ENCODE measurements at regions not wholly inside any gene's neighbourhood (a gene's known extent, or its start where the extent isn't known, plus 50 kb on each side); places are given as distances from the start of the nearest gene placed in this dataset.

DNA sequence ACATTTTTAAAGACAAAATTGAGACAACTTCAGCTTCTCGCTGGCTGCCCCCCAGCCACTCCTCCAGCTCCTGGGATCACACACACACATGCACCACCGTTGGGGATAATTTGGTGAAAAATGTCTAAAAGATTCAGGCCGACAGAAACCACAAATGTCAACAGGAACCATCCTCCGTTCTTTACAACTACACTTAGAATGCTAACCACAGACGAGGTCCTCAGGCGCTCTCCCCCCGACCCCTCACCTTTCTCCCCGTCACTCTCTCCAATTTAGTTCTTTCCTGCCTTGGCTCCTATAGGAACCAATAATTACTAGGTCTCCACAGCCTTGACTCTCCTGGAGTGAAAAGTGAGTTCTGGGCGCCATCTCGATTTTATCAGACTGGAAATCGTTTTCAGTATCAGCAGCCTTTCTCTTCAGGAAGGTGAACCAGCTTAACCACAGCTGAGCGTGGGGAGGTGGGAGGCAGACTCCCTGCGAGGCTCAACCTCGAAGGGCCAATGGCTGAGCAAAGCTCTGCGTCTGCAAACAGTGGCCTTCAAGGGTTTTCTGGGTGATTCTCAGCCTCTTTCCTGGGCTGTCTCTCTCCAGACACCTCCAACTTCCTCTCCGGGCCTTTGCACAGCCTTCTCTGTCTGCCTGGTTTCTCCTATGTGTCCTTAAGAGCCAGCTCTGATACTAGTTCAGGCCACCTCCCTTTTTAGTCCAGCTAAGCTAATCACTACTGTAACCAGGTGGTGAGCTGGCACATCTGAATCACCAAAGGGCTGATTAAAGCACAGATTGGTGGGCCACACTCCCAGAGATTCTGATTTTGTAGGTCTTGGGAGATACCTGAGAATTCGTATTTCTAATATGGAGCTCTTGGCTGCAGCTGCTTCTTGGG lies 115.7 kb upstream of the COPS8 start:
- no peak for FAIRE-seq
- TF ChIP-seq POLR2A (IDR thresholded peaks at IDR 0.05; ENCODE audit: low read depth, low read length) = no peak
- no peak for DNase-seq (ENCODE audit: insufficient read length, low spot score)

DNA sequence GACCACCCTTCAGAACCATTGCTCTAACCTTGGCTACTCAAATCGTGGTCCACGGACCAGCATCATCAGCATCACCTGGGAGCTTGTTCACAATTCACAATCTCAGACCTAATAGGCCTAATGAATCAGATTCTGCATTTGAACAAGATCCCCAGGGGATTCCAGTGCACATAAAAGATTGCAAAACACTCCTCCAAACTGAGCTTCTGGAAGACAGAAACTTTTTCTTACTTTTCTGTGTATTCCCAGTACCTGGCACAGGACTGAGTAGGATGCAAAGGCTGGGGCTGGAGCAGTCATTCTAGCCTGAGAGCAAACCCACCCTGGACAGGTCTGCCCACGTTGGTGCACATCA lies 115.1 kb upstream of the COPS8 start:
- no peak for TF ChIP-seq POLR2A (IDR thresholded peaks at IDR 0.05; ENCODE audit: low read depth, low read length)
- DNase-seq (ENCODE audit: insufficient read length, low spot score) = no peak
- no peak for FAIRE-seq

DNA sequence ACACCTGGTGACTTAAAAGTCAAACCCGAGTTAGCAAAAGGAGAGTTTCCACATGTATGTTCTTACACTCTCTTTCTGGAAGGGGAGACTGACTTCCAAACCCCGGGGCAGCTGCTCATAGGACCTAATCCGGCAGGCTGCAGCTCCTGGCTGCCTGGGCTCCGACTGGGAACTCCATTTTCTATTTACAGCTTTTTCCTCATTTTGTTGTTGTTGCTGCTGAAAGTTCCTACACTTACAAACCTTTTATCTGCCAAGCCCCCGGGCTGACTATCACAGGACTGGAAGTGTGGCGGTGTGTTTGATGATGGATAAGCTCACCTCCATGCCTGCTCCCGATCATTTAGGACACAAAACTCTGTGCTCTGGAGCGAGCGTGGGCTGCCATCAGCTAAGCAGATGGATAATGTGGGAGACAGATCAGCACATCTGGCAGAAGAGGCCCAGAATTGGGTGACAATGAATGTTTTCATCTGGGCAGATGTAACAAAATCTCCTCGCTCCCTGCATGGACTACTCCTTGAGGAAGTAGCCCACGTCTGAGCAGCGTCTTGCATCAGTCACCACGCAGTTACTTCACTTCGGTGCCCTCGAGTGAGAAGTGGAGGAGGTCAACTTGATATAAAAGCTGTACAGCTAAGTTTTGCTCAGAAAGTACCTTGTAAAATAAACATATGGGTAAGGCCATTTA lies 114.4 kb upstream of the COPS8 start:
- TF ChIP-seq POLR2A (IDR thresholded peaks at IDR 0.05; ENCODE audit: low read depth, low read length) = no peak
- no peak for DNase-seq (ENCODE audit: insufficient read length, low spot score)

DNA sequence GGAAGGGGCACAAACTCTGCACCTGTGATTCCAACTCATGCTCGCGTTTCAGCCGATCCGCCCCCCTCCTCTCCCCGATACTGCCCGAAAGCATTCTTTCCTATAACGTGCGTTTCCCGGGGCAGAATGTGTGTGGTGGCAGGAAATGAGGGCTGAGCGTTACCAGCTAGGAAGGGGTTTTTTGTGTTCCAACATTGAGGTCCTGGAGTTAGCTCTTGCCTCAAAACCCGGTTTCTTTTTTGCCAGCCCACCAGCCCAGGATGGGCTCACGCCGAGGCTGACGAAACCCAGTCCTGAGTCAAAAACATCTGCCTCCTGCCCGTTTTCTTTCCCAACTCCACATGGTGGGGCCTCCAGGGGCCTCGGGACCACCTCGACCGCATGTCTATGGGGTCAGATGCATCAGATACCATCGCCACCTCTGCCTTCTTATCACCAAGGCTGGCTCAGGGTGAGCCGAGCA lies 113.7 kb upstream of the COPS8 start:
- DNase-seq (ENCODE audit: insufficient read length, low spot score) (no peak), FAIRE-seq (no peak)
- no peak for TF ChIP-seq POLR2A (IDR thresholded peaks at IDR 0.05; ENCODE audit: low read depth, low read length)

More for the DNA sequence above, 114.4 kb upstream of the COPS8 start:
- no peak for FAIRE-seq

DNA sequence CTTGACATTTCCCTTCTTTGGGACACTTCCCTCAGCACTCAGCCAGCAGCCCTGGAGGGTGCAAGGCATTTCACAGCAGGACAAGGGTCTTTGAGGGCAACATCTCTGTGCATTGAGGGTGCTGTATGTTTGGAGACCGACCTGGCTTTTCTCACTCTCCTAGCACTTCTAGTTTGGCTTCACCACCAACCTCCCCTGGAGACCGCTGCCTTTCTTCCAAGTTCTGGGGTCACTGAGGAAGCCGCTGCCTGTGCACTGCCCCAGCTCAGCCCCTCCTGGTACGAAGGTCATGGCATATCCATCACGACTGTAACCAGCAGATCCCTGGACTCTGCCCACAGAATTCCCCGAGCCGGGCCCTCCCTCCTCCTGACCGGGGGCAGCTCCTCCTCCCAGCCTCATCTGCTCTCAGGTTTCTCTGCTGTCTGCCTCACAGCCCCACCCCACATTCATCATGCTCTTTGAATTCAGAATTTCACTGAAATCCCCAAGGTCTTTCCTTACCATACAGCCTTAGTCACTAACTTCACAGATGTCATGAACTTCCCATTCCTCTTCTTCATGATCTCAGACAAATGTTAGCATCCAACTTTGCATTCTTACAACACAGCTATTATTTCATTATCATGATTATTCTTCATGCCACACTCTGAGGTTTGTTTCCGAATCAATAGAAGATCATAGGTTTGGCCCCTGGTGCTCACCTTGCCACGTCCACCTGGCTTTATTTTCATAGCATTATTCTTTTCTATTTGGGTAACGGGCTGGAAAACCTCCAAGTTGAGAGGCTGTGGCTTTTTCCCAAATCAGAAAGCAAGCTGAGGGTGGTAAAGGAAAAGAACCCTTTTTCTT lies 113.0 kb upstream of the COPS8 start:
- TF ChIP-seq POLR2A (IDR thresholded peaks at IDR 0.05; ENCODE audit: low read depth, low read length) = no peak
- no peak for FAIRE-seq
- DNase-seq (ENCODE audit: insufficient read length, low spot score) = no peak

DNA sequence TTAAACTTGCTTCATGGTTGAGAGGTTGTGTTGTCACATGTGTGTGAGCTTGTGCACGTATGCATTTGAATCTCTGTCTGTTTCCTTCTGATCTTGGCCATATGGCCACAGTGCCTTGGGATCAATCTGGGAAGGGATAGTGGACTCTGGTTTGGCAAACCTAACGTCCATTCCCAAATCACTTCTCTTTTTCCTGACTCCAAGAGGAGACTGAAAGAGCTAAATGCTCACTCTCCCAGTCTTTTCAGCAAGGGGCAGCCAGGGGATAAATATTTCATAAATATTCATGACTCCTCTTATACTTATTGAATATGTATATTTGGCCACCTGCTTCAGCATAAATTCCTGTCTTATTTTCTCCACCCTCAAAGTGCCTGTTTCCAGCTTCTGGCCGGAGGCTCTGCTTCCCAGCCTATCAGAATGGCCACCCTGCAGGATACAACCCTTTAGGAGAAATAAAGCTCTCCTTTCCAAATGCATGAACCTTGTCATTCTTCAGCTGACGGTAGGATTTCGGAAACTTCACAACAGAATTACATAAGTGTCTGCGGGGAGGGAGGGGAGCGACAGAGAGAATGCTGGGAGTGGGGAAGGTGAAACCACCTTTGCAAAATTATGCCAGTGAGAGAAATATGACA lies 112.2 kb upstream of the COPS8 start:
- FAIRE-seq (no peak), DNase-seq (ENCODE audit: insufficient read length, low spot score) (no peak)
- no peak for TF ChIP-seq POLR2A (IDR thresholded peaks at IDR 0.05; ENCODE audit: low read depth, low read length)

DNA sequence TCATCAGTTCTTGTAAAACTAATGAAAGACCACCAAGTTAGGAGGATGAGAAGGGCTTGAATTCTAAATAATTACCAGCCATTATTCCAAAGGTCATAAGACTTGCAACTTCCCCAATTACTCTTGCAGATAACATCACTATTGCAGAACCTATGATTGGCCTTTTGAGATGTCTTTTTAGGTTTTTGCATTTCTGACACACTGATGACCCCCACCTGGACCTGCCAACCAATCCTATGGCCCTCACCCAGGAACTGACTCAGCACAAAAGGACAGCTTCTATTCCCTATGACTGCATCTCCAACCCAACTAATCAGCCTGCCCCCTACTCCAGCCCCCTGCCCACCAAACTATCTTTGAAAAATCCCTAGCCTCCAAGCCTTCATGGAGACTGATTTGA lies 111.5 kb upstream of the COPS8 start:
- FAIRE-seq (no peak), DNase-seq (ENCODE audit: insufficient read length, low spot score) (no peak)

DNA sequence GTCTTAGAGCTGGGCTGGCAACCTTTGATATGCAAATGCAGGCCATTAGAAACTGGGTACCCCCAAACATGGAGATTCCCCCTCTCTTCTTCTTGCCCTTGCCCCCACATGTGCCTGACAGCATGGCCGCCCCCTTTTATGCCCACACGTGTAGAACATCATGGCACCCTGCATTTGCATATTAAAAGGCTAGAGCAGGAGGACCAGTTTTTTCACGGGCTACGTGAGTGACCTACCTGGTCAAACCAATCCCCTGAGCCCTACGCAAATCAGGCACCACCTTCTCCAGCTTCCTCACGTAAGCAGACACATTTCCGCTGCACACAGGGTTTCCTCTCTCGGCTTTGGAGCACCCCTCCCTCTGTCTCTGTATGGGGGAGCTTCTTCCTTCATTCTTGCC lies 110.9 kb upstream of the COPS8 start:
- no peak for TF ChIP-seq POLR2A (IDR thresholded peaks at IDR 0.05; ENCODE audit: low read depth, low read length)
- no peak for DNase-seq (ENCODE audit: insufficient read length, low spot score)
- FAIRE-seq = no peak

More for the DNA sequence above, 111.5 kb upstream of the COPS8 start:
- TF ChIP-seq POLR2A (IDR thresholded peaks at IDR 0.05; ENCODE audit: low read depth, low read length) = no peak

DNA sequence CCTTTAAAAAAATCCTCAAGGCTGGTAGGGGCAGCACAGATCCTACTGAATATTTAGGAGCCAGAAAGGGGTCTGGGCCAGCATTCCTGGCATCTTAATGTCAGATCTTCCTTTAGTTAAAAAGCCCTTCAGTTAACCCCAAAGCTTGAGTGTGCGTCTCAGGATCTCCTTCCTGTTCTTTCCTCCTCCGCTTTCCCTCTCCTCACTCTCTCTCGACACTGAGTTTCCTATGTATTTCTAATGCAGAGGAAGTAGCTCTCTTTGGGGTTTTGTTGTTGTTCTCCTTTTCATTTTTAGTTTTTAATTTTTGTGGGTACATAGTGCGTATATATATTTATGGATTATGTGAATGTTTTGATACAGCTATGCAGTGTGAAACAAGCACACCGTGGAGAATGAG lies 109.9 kb upstream of the COPS8 start:
- DNase-seq (ENCODE audit: insufficient read length, low spot score) = no peak
- no peak for TF ChIP-seq POLR2A (IDR thresholded peaks at IDR 0.05; ENCODE audit: low read depth, low read length)
- FAIRE-seq = no peak

DNA sequence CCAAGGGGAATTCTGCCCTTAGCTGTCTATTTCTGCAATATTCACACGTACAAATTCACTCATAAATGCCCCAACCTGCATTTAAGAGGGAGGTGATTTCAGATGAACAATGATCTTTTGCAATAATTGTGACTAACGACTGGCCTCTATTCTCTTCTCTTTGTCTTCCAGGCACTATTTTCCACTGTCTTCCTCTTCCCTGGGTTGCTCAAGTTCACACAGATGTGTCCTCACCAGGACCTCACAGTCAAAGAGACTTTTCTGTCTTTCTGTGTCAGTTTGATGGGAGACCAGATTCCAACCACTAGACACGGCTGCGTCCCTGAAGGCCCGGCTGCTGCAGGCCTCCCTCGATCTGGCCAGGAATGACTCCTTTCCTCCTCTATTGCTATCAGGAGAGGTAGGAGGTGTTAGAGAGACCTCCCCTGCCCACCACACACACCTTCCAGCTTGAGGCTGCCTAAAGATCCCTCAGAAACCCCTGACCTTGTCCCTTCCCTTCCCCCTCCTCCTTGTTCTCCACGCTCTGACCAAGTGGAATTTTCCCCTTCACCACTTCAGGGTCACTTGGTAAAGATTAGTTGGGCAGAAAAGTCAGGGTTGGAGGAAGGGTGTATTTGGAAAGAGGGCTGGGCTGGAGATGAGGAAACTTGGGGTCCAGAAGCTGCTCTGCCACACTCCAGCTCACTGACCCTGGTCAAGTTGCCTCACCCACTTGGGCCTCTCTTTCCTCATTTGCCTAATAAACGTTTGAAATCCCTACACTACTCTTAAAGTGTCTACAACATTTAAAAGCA lies 109.2 kb upstream of the COPS8 start:
- DNase-seq (ENCODE audit: insufficient read length, low spot score) = no peak
- TF ChIP-seq POLR2A (IDR thresholded peaks at IDR 0.05; ENCODE audit: low read depth, low read length) = no peak
- FAIRE-seq = no peak

DNA sequence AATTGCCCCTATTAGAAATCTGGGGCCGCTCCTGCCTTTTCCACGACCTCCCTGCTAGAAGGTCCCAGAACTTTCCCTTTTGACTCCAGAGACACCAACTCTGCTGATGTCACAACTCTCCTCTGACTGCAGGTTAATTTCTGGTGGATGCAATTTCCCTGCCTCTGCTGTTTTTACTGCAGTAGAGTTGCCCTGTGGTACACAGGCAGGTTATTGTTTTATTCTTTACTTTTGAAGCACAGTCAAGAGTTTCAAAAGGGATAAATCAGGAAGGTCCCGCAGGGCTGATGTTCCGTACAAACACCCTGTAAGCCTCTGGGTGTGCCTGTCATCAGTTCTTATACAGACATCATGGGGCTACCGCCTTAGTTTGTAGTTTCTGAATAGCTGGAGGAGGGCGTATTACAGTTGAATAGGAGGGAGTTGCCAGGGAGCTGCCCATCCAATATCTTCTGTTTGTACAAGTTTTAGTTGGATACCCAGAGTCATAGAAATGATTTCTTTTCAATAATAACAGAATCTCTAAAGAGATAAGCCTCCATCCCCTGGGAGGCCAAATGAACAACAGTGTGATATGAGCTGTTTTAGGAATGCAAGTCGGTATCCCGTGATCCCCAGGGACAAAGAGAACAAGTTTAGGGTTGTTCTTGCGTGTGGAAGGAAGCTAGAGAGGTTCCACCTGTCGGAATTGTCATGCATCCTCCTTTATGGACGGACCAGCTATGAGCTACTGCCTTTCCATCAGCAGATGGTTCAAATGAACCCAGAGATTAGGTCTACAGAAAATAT lies 108.4 kb upstream of the COPS8 start:
- FAIRE-seq = no peak
- TF ChIP-seq POLR2A (IDR thresholded peaks at IDR 0.05; ENCODE audit: low read depth, low read length) = no peak
- no peak for DNase-seq (ENCODE audit: insufficient read length, low spot score)

DNA sequence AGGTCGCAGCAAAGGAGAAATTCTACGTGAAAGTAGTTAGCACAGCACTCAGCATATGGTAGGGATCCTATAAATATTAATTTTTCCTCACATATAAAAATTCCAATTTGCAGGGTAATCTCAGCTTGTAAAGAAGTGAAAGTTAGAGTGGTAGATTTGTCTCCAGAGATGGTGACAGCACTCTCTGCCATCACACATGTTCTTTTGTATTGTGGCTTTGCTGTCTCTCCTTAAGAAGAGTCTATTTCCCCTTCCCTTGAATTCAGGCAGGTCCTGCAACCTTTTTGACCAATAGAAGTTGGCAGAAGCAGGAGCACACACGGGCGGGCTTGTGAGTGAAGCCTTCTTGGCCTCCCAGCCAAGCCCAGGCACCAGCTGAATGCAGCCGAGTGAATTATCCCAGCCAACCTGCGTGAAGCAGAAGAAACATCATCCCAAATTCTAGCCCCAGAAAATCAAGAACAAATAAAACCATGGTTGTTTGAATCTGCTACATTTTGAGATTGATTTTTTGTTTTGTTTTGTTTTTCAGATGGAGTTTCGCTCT lies 107.8 kb upstream of the COPS8 start:
- TF ChIP-seq POLR2A (IDR thresholded peaks at IDR 0.05; ENCODE audit: low read depth, low read length) = no peak
- no peak for DNase-seq (ENCODE audit: insufficient read length, low spot score)
- no peak for FAIRE-seq
